ENCODE measurements at regions not wholly inside any gene's neighbourhood (a gene's known extent, or its start where the extent isn't known, plus 50 kb on each side); places are given as distances from the start of the nearest gene placed in this dataset.
"Not testable (repeated sequence)": the region's sequence is repeated elsewhere in the genome, so short reads cannot be mapped to it uniquely, and the experiment has no call there.

- no peak for DNase-seq (ENCODE audit: low read depth in 1 of 2, low spot score in 1 of 2)
- H3K27me3 ChIP-seq = no peaks in the 10 kb centered on the region
- H3K27ac ChIP-seq = no peak overlapping the region
- no peaks in the 10 kb centered on the region for H3K36me3 ChIP-seq
- no peak for TF ChIP-seq CTCF (IDR thresholded peaks at IDR 0.05; ENCODE audit: low read depth, low read length)
- no peak overlapping the region for H3K4me3 ChIP-seq
- H3K9me3 ChIP-seq (ENCODE audit: low read depth) = no peaks in the 10 kb centered on the region
- peaks cover 8% of the 10 kb centered on the region for H3K4me1 ChIP-seq (ENCODE audit: low read depth)
Observed at GRCh38 chr1:236343246-236343870, 50.7 kb upstream of the EDARADD start.

GRCh38 chr1:236342403-236343245, 51.5 kb upstream of the EDARADD start:
- Histone ChIP-seq H3K4me3 (no peak overlapping the region), H3K27ac (no peak overlapping the region), H3K27me3 (no peaks in the 10 kb centered on the region), H3K9me3 (ENCODE audit: low read depth) (no peaks in the 10 kb centered on the region), H3K4me1 (ENCODE audit: low read depth) (peaks cover 8% of the 10 kb centered on the region), H3K36me3 (no peaks in the 10 kb centered on the region)
- TF ChIP-seq CTCF (IDR thresholded peaks at IDR 0.05; ENCODE audit: low read depth, low read length) = no peak
- DNase-seq (ENCODE audit: low read depth in 1 of 2, low spot score in 1 of 2) = peak in 1 of 2 donors; percentile 62

- DNase-seq (ENCODE audit: low read depth in 1 of 2, low spot score in 1 of 2) = no peak
- H3K4me3 ChIP-seq = no peak overlapping the region
- peaks cover 8% of the 10 kb centered on the region for H3K4me1 ChIP-seq (ENCODE audit: low read depth)
- no peaks in the 10 kb centered on the region for H3K9me3 ChIP-seq (ENCODE audit: low read depth)
- H3K27me3 ChIP-seq = no peaks in the 10 kb centered on the region
- TF ChIP-seq CTCF (IDR thresholded peaks at IDR 0.05; ENCODE audit: low read depth, low read length) = no peak
- no peaks in the 10 kb centered on the region for H3K36me3 ChIP-seq
- H3K27ac ChIP-seq = no peak overlapping the region
Observed at GRCh38 chr1:236341298-236341697, 52.8 kb upstream of the EDARADD start.

DNA sequence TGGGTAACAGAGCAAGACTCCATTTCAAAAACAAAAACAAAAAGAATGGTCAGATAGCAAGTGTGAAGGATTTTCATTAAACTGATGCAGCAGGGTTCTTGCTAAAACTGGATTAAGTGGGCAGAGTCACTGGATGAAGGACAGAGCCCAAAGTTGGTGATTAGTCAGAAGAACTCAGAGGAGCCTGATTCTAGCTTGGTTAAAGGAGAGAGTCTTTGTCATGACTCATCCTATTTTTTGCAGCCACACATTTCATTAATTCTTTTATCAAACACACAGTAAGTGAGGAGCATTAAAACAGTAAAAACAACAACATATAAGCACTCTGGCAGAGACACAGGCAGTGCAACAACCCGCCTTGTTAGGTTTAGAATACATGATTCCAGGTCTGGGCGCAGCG, 56.0 kb upstream of the EDARADD start:
- no peaks in the 10 kb centered on the region for H3K9me3 ChIP-seq (ENCODE audit: low read depth)
- DNase-seq (ENCODE audit: low read depth in 1 of 2, low spot score in 1 of 2) = peak in 1 of 2 donors; percentile 50
- H3K27me3 ChIP-seq = no peaks in the 10 kb centered on the region
- H3K4me1 ChIP-seq (ENCODE audit: low read depth) = peaks cover under 1% of the 10 kb centered on the region
- no peak overlapping the region for H3K27ac ChIP-seq
- no peaks in the 10 kb centered on the region for H3K36me3 ChIP-seq
- no peak for TF ChIP-seq CTCF (IDR thresholded peaks at IDR 0.05; ENCODE audit: low read depth, low read length)
- no peak overlapping the region for H3K4me3 ChIP-seq

DNA sequence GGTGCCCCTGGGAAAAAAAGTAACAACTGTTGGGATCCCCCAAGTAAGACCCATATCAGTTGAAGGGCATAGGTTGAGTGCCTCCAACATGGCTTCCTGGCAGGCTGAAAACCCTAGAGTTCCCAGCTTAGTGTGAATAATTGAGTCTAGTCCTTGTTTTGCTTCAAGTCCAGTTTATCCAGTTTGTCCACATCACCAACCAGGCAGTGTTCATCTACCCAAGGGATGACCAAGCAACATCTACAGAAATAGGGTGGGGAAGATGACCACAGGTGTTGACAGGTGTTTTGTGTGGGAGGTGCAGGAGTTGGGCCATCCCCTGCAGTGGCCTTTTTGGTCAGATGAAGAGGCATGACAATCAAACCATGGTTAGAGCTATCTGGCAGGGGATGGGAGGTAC, 54.3 kb upstream of the ERO1B start:
- no peak for TF ChIP-seq CTCF (IDR thresholded peaks at IDR 0.05; ENCODE audit: low read depth, low read length)
- no peaks in the 10 kb centered on the region for H3K4me1 ChIP-seq (ENCODE audit: low read depth)
- no peak for DNase-seq (ENCODE audit: low read depth in 1 of 2, low spot score in 1 of 2)

DNA sequence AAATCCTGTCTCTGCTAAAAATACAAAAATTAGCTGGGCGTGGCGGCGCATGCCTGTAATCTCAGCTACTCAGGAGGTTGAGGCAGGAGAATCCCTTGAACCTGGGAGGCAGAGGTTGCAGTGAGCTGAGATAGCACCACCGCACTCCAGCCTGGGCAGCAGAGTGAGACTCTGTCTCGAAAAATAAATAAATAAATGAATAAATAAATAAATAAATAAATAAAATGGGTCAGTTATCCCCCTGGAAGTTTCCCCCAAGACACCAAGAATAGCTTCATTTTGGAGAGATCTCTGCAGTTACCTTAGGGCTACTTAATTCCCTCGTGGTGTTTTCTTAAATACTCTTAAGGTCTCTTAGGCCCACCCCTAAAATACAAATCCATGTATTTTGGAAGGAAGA, 53.9 kb upstream of the ERO1B start:
- not testable (repeated sequence) for H3K9me3 ChIP-seq (ENCODE audit: low read depth); DNase-seq (ENCODE audit: low read depth in 1 of 2, low spot score in 1 of 2); H3K4me1 ChIP-seq (ENCODE audit: low read depth); H3K4me3 ChIP-seq; H3K27ac ChIP-seq; H3K36me3 ChIP-seq; H3K27me3 ChIP-seq

More for the DNA sequence above, 54.3 kb upstream of the ERO1B start:
- H3K36me3 ChIP-seq = no peaks in the 10 kb centered on the region
- H3K27ac ChIP-seq = no peak overlapping the region
- no peaks in the 10 kb centered on the region for H3K9me3 ChIP-seq (ENCODE audit: low read depth)
- H3K27me3 ChIP-seq = no peaks in the 10 kb centered on the region
- H3K4me3 ChIP-seq = no peak overlapping the region
